Transverse colon (tissue), 3 donors: ENCODE measurements at regions not wholly inside any gene's neighbourhood (a gene's known extent, or its start where the extent isn't known, plus 50 kb on each side); places are given as distances from the start of the nearest gene placed in this dataset.

Source experiments
- CTCF ChIP-seq, 5 experiments: fragments of 200-600 bp in 3 of 5; fragments of 450-650 bp in 2 of 5; sonication (generic) in 3 of 5; IDR thresholded peaks; 1 replicate in 2 of 5; 2 replicates in 3 of 5; pipeline ENCODE4 v1.5.1; 2016 to 2017; ENCODE audit warnings: antibody characterized with exemption in 5 of 5, inconsistent platforms in 3 of 5, mild to moderate bottlenecking in 2 of 5, moderate library complexity in 1 of 5
- POLR2A ChIP-seq: fragments of 450-650 bp; IDR thresholded peaks from one replicate; pipeline ENCODE4 v1.6.1; 2016; ENCODE audit warnings: antibody characterized with exemption, mild to moderate bottlenecking, moderate library complexity

- no peak for TF ChIP-seq CTCF (IDR thresholded peaks at IDR 0.05)
- TF ChIP-seq POLR2A = no peak
These were observed 156.8 kb downstream of the SNAPC1 start for GRCh38 chr14:61918998-61919397.
